Panc1 (cell line): ENCODE measurements at regions not wholly inside any gene's neighbourhood (a gene's known extent, or its start where the extent isn't known, plus 50 kb on each side); places are given as distances from the start of the nearest gene placed in this dataset.

Source experiments
- ATAC-seq: fragments of 200-7000 bp; cut with Tn5 transposase; 2 replicates; pipeline ENCODE4 v1.9.1; 2020; ENCODE audit warnings: mild to moderate bottlenecking, moderate library complexity
- BruUV-seq: library from RNA; stranded (reverse); fragments of 400-500 nt; replicated peaks from 2 replicates; lab custom pipeline; 2021; lab: Mats Ljungman, UMichigan
- CTCF ChIA-PET: fragments of 300-600 bp; sonication (Branson Sonifier 250); formaldehyde crosslinking; loops from one replicate; lab custom pipeline; 2022; ENCODE audit warnings: antibody characterized with exemption; lab: Charles Lee
- POLR2A ChIA-PET: fragments of 300-600 bp; sonication (Branson Sonifier 250); formaldehyde crosslinking; loops from one replicate; lab custom pipeline; 2022; ENCODE audit warnings: antibody characterized with exemption; lab: Charles Lee
- DNase-seq: peaks from one replicate; pipeline ENCODE4 v3.0.0-alpha.2; 2010; ENCODE audit warnings: low read depth, low spot score
- H3K27ac ChIP-seq: 2 replicates; pipeline ENCODE4 v1.5.1; 2011; ENCODE audit warnings: mild to moderate bottlenecking, low read length, inconsistent platforms
- H3K27me3 ChIP-seq: fragments of 200-500 bp; sonication (Bioruptor generic); 2 replicates; pipeline ENCODE4 v1.6.0; 2014; ENCODE audit warnings: low read length, inconsistent platforms; ENCODE audit not compliant: control insufficient read depth, insufficient read depth
- H3K36me3 ChIP-seq: fragments of 200-500 bp; sonication (Bioruptor generic); 2 replicates; pipeline ENCODE4 v1.5.1; 2014; ENCODE audit warnings: inconsistent platforms, mild to moderate bottlenecking, low read length, moderate library complexity; ENCODE audit not compliant: control insufficient read depth, insufficient read depth
- H3K4me1 ChIP-seq: 2 replicates; pipeline ENCODE4 v1.5.1; 2011; ENCODE audit warnings: inconsistent platforms, mild to moderate bottlenecking, low read length, moderate library complexity; ENCODE audit not compliant: control insufficient read depth, insufficient read depth
- H3K4me3 ChIP-seq, 2 experiments: 2 replicates each; pipeline ENCODE4 v1.5.1; 2011 to 2012; ENCODE audit warnings: low read depth in 2 of 2, low read length in 2 of 2, mild to moderate bottlenecking in 2 of 2, inconsistent platforms in 1 of 2, moderate library complexity in 1 of 2
- H3K9me3 ChIP-seq: fragments of 200-500 bp; sonication (Bioruptor generic); 2 replicates; pipeline ENCODE4 v1.5.1; 2014; ENCODE audit warnings: low read depth, mild to moderate bottlenecking, inconsistent platforms, low read length, moderate library complexity; ENCODE audit not compliant: control insufficient read depth, insufficient read depth
- POLR2AphosphoS5 ChIP-seq: IDR thresholded peaks from 2 replicates; pipeline ENCODE4 v1.6.1; 2012; ENCODE audit warnings: mild to moderate bottlenecking, low read depth, low read length, moderate library complexity
- SIN3A ChIP-seq: IDR thresholded peaks from 2 replicates; pipeline ENCODE4 v1.6.1; 2012; ENCODE audit warnings: low read depth, mild to moderate bottlenecking, low read length, moderate library complexity, borderline replicate concordance; ENCODE audit not compliant: insufficient read depth
- TCF7L2 ChIP-seq: IDR thresholded peaks from 2 replicates; pipeline ENCODE4 v1.6.1; 2011; ENCODE audit warnings: mild to moderate bottlenecking, low read depth, low read length, inconsistent platforms
- in situ Hi-C: cut with HindIII; loops from 2 replicates; pipeline ENCODE4 v1.10.0; 2016; ENCODE audit warnings: low sequenced_read_pairs, low pct_unique_long_range_greater_than_20kb
- intact Hi-C: fragments of 100-400 bp; cut with micrococcal nuclease; formaldehyde crosslinking; loops from one replicate; pipeline ENCODE4 v1.10.0; 2022; ENCODE audit not compliant: unreplicated experiment
- TF ChIP-seq, protein P1 (sequence below), 2 experiments: IDR thresholded peaks; 2 replicates each; pipeline ENCODE4 v1.6.1; 2011 to 2012; ENCODE audit warnings: low read depth in 2 of 2, control low read depth in 1 of 2, low read length in 1 of 2, mild to moderate bottlenecking in 1 of 2, moderate library complexity in 1 of 2; ENCODE audit not compliant: insufficient read depth in 1 of 2
- TF ChIP-seq, protein P2 (sequence below): fragments of 450-650 bp; IDR thresholded peaks from 2 replicates; pipeline ENCODE4 v1.5.1; 2017; ENCODE audit warnings: mild to moderate bottlenecking

DNA sequence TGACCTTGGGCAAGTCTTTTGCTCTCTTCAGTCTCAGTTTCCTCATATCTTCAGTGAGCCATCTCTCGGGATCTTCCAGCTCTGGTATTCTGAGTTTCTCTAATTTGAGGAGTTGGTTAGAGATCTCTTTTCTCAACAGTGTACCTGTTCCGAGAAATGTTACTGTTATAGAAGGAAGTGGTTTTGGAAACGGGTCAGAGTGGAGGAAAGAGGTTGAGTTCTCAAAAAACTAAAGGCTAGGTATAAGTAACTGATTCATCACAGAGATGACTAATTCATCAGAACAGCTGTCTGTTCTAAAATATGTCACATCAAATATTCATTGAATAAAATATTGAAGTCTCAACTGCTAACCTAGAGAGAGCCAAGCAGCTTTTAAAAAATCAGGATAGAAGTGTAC lies 106.6 kb downstream of the PALM2AKAP2 start:
- DNase-seq (no peak), ATAC-seq (no peak)
- Histone ChIP-seq H3K9me3 (no peaks in the 10 kb centered on the region), H3K27ac (no peak overlapping the region), H3K4me3 (no peak overlapping the region), H3K4me1 (no peaks in the 10 kb centered on the region), H3K36me3 (no peaks in the 10 kb centered on the region), H3K27me3 (no peaks in the 10 kb centered on the region)
- BruUV-seq, result no TSS peak
- TF ChIP-seq, protein P1, sequence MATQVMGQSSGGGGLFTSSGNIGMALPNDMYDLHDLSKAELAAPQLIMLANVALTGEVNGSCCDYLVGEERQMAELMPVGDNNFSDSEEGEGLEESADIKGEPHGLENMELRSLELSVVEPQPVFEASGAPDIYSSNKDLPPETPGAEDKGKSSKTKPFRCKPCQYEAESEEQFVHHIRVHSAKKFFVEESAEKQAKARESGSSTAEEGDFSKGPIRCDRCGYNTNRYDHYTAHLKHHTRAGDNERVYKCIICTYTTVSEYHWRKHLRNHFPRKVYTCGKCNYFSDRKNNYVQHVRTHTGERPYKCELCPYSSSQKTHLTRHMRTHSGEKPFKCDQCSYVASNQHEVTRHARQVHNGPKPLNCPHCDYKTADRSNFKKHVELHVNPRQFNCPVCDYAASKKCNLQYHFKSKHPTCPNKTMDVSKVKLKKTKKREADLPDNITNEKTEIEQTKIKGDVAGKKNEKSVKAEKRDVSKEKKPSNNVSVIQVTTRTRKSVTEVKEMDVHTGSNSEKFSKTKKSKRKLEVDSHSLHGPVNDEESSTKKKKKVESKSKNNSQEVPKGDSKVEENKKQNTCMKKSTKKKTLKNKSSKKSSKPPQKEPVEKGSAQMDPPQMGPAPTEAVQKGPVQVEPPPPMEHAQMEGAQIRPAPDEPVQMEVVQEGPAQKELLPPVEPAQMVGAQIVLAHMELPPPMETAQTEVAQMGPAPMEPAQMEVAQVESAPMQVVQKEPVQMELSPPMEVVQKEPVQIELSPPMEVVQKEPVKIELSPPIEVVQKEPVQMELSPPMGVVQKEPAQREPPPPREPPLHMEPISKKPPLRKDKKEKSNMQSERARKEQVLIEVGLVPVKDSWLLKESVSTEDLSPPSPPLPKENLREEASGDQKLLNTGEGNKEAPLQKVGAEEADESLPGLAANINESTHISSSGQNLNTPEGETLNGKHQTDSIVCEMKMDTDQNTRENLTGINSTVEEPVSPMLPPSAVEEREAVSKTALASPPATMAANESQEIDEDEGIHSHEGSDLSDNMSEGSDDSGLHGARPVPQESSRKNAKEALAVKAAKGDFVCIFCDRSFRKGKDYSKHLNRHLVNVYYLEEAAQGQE (IDR thresholded peaks at IDR 0.05; ENCODE audit: insufficient read depth in 1 of 2, low read depth in 2 of 2, low read length in 1 of 2), result no peak
- TF ChIP-seq POLR2AphosphoS5, result no peak
- TF ChIP-seq, protein P2, sequence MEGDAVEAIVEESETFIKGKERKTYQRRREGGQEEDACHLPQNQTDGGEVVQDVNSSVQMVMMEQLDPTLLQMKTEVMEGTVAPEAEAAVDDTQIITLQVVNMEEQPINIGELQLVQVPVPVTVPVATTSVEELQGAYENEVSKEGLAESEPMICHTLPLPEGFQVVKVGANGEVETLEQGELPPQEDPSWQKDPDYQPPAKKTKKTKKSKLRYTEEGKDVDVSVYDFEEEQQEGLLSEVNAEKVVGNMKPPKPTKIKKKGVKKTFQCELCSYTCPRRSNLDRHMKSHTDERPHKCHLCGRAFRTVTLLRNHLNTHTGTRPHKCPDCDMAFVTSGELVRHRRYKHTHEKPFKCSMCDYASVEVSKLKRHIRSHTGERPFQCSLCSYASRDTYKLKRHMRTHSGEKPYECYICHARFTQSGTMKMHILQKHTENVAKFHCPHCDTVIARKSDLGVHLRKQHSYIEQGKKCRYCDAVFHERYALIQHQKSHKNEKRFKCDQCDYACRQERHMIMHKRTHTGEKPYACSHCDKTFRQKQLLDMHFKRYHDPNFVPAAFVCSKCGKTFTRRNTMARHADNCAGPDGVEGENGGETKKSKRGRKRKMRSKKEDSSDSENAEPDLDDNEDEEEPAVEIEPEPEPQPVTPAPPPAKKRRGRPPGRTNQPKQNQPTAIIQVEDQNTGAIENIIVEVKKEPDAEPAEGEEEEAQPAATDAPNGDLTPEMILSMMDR, result no peak
- TF ChIP-seq SIN3A, result no peak
- no peak for TF ChIP-seq TCF7L2
- in situ Hi-C loops (no loop called here), intact Hi-C loops (loop anchor here (10.0 kb wide), 1 partner anchor 312 kb away; no protein-coding TSS in a partner anchor)
- POLR2A ChIA-PET, result no interaction called here
- CTCF ChIA-PET, result no interaction called here

DNA sequence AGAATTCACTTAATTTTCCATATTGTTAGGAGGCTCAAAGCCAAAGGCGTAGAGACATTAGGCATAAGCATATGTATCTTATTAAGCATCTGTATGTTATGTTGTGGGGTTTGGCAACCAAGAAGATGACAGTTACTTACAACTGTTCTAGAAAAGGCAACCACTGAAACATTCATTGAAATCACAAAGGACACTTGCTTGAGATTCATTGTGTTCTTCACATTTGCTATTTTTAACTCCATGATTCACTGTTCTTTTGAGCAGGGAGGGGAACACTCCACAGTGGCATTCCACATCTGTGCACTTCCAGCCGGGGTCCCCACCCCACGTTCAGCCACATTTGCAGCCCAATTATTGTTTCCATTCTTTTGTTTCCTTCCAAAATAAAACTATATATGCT lies 107.1 kb downstream of the PALM2AKAP2 start:
- intact Hi-C loops (loop anchor here (10.0 kb wide), 1 partner anchor 312 kb away; no protein-coding TSS in a partner anchor), in situ Hi-C loops (no loop called here)
- DNase-seq (no peak), ATAC-seq (no peak)
- Histone ChIP-seq H3K4me3 (no peak overlapping the region), H3K9me3 (no peaks in the 10 kb centered on the region), H3K4me1 (no peaks in the 10 kb centered on the region), H3K27me3 (no peaks in the 10 kb centered on the region), H3K36me3 (no peaks in the 10 kb centered on the region), H3K27ac (no peak overlapping the region)
- no TSS peak for BruUV-seq
- ChIA-PET CTCF (interaction anchor here (0.6 kb wide), 1 partner anchor 82 kb away, joined by 3 read pairs; no protein-coding TSS in a partner anchor), POLR2A (no interaction called here)
- TF ChIP-seq POLR2AphosphoS5, result no peak
- TF ChIP-seq, protein P1 (IDR thresholded peaks at IDR 0.05; ENCODE audit: insufficient read depth in 1 of 2, low read depth in 2 of 2, low read length in 1 of 2), result no peak
- TF ChIP-seq, protein P2, result no peak
- TF ChIP-seq SIN3A, result no peak
- no peak for TF ChIP-seq TCF7L2
